ENCODE measurements at regions not wholly inside any gene's neighbourhood (a gene's known extent, or its start where the extent isn't known, plus 50 kb on each side); places are given as distances from the start of the nearest gene placed in this dataset.

DNA sequence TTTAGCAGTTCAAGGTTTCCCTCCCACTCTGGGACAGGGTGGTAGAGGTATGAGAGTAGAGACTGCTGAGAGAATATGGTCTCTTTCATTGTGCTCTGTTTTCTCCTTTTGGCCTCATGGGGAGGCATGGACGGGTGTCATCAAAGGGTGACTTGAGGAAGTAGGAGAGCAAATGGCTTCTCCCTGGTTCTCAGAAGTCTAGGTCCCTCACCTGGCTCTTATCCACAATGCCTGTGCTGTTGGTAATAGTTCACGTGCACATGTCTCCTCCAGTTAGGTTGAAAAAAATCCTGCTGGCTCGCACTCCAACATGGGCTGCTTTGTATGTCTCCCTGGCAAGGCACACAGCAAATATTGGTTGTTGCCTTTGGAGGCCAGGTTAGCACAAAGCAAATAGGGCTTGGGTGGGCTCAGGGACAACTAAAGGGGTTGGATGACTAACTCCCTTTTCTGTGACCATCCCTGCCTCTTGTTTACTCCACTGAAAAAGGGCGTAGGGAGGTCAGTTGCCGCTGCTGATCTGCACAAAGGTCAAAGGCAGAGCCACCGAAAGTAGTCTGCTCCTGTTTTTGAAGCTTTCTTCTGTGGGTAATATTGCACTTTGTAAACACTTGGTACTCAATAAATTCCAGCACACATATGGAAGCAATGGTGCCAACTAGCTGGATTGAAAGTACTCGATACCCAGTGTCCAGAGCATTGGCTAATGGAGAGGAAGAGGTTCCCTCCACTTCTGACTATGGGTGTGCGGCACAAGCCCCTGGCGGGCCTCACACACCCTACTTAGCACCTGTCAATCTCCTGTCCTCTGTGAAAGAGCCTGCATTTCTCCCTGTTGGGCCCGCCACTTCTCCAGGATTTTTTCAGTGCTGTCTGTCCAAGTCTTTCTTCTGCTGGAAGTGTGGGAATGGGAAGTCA, 121.8 kb downstream of the SLC38A6 start:
- TF ChIP-seq, protein P1, sequence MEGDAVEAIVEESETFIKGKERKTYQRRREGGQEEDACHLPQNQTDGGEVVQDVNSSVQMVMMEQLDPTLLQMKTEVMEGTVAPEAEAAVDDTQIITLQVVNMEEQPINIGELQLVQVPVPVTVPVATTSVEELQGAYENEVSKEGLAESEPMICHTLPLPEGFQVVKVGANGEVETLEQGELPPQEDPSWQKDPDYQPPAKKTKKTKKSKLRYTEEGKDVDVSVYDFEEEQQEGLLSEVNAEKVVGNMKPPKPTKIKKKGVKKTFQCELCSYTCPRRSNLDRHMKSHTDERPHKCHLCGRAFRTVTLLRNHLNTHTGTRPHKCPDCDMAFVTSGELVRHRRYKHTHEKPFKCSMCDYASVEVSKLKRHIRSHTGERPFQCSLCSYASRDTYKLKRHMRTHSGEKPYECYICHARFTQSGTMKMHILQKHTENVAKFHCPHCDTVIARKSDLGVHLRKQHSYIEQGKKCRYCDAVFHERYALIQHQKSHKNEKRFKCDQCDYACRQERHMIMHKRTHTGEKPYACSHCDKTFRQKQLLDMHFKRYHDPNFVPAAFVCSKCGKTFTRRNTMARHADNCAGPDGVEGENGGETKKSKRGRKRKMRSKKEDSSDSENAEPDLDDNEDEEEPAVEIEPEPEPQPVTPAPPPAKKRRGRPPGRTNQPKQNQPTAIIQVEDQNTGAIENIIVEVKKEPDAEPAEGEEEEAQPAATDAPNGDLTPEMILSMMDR (IDR thresholded peaks at IDR 0.05): no peak
- Mint-ChIP-seq H3K27me3 (ENCODE audit: low read depth in 2 of 2) (no peaks in the 10 kb centered on the region), H3K36me3 (no peaks in the 10 kb centered on the region), H3K9me3 (no peaks in the 10 kb centered on the region), H3K4me1 (no peaks in the 10 kb centered on the region), H3K27ac (peak overlapping the region in 1 of 2 donors; percentile 29), H3K4me3 (no peak overlapping the region)
- H3K36me3 ChIP-seq (ENCODE audit: control insufficient read depth, insufficient read depth, low read length): no peaks in the 10 kb centered on the region
- H3K9me3 ChIP-seq (ENCODE audit: control insufficient read depth, insufficient read depth, low read length): no peaks in the 10 kb centered on the region
- intact Hi-C loops (cut with micrococcal nuclease): no loop called here
- peak overlapping the region; percentile 39 for H3K27ac ChIP-seq (ENCODE audit: low read length)
- ATAC-seq (no peak), DNase-seq (no peak)
- no peak overlapping the region for H3K4me3 ChIP-seq (ENCODE audit: low read length)
- H3K27me3 ChIP-seq (ENCODE audit: control insufficient read depth, insufficient read depth, low read length): no peaks in the 10 kb centered on the region
- H3K4me1 ChIP-seq (ENCODE audit: control insufficient read depth, insufficient read depth, low read length): peaks cover 4% of the 10 kb centered on the region
- 89% methylated on average over 10 of the region's 10 CpGs for WGBS (ENCODE audit: insufficient coverage)
